ENCODE measurements at regions not wholly inside any gene's neighbourhood (a gene's known extent, or its start where the extent isn't known, plus 50 kb on each side); places are given as distances from the start of the nearest gene placed in this dataset.
"Not testable (repeated sequence)": the region's sequence is repeated elsewhere in the genome, so short reads cannot be mapped to it uniquely, and the experiment has no call there.

GRCh38 chr18:10618797-10619196 is 93.0 kb downstream of the NAPG start:
- H3K27ac Mint-ChIP-seq; H3K4me1 Mint-ChIP-seq; H3K36me3 Mint-ChIP-seq; H3K4me3 Mint-ChIP-seq; H3K27me3 Mint-ChIP-seq (ENCODE audit: low read depth); H3K9me3 Mint-ChIP-seq; POLR2A ChIA-PET; DNase-seq (ENCODE audit: low spot score); CTCF ChIA-PET; ATAC-seq: not testable (repeated sequence)

- H3K36me3 Mint-ChIP-seq; ATAC-seq; H3K27ac Mint-ChIP-seq; DNase-seq (ENCODE audit: low spot score); POLR2A ChIA-PET; CTCF ChIA-PET; H3K27me3 Mint-ChIP-seq (ENCODE audit: low read depth); H3K9me3 Mint-ChIP-seq; H3K4me1 Mint-ChIP-seq; H3K4me3 Mint-ChIP-seq: not testable (repeated sequence)
These were observed 93.5 kb downstream of the NAPG start for GRCh38 chr18:10619280-10619679.

- H3K27me3 Mint-ChIP-seq (ENCODE audit: low read depth); POLR2A ChIA-PET; DNase-seq (ENCODE audit: low spot score): not testable (repeated sequence)
These were observed 94.0 kb downstream of the NAPG start for GRCh38 chr18:10619833-10620232.

More at GRCh38 chr18:10619833-10620232, 94.0 kb downstream of the NAPG start:
- H3K9me3 Mint-ChIP-seq, H3K27ac Mint-ChIP-seq, CTCF ChIA-PET, H3K36me3 Mint-ChIP-seq, H3K4me3 Mint-ChIP-seq, H3K4me1 Mint-ChIP-seq, ATAC-seq: not testable (repeated sequence)

All from WTC11 (cell line).